GM12875 (cell line): ENCODE measurements at regions not wholly inside any gene's neighbourhood (a gene's known extent, or its start where the extent isn't known, plus 50 kb on each side); places are given as distances from the start of the nearest gene placed in this dataset.

Experiments
- H3K4me3 ChIP-seq: one replicate; pipeline ENCODE4 v1.5.1; 2011; ENCODE audit warnings: low read depth, low read length, control low read depth
- TF ChIP-seq, protein P1 (sequence below): IDR thresholded peaks from 2 replicates; pipeline ENCODE4 v1.5.1; 2011; ENCODE audit warnings: low read depth, mild to moderate bottlenecking, control low read depth, inconsistent platforms, low read length, moderate library complexity, borderline replicate concordance; ENCODE audit not compliant: insufficient read depth

- TF ChIP-seq, protein P1, sequence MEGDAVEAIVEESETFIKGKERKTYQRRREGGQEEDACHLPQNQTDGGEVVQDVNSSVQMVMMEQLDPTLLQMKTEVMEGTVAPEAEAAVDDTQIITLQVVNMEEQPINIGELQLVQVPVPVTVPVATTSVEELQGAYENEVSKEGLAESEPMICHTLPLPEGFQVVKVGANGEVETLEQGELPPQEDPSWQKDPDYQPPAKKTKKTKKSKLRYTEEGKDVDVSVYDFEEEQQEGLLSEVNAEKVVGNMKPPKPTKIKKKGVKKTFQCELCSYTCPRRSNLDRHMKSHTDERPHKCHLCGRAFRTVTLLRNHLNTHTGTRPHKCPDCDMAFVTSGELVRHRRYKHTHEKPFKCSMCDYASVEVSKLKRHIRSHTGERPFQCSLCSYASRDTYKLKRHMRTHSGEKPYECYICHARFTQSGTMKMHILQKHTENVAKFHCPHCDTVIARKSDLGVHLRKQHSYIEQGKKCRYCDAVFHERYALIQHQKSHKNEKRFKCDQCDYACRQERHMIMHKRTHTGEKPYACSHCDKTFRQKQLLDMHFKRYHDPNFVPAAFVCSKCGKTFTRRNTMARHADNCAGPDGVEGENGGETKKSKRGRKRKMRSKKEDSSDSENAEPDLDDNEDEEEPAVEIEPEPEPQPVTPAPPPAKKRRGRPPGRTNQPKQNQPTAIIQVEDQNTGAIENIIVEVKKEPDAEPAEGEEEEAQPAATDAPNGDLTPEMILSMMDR, result no peak
- no peak overlapping the region for H3K4me3 ChIP-seq
Observed at GRCh38 chr15:93683651-93684050, 547.7 kb upstream of the MCTP2 start.

DNA sequence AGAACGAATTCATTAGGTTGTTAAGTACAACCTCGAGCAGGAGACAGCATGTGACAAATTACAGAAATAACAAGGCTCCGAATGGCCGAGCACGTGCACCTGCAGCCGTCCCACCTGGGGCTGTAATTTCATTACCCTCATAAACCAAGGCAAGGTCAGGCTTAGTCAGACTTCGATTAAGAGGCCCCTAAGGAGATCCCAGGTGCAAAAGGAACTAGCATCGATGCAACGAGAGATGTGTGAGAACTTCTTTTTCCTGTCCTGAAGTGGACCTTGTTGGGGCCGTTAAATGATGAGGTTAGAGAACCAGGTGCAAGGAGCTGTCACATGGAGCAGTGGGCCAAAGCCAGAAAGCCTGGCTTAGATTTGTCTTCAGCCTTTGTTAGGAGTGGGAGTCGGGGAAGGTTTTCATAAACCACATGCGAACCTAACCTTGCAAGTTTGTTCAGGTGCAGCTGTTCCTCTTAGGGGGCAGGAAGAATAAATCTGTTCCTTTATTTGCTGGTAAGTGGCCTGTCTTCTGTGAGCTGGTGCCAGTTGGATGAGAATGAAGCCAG, 559.9 kb upstream of the MCTP2 start:
- no peak overlapping the region for H3K4me3 ChIP-seq
- TF ChIP-seq, protein P1, result no peak

DNA sequence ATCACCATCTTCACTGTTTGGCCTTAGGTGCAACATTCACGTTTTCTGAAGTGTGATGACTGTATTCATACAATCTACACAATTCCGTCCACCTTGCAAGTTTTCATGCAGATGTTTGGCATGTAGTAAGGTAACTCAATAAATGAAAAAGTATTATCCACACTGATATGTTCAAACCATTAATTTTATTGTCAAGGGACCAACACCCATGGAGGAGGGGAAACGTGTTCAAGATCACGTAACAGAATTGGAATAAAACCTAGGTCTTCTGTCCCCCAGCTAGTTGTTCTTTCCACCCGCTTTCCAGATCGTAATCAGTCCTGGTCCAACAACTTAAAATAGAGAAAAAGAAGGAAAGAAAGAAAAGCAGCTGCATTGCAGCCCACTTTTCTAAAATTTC, 560.4 kb upstream of the MCTP2 start:
- TF ChIP-seq, protein P1, result no peak

DNA sequence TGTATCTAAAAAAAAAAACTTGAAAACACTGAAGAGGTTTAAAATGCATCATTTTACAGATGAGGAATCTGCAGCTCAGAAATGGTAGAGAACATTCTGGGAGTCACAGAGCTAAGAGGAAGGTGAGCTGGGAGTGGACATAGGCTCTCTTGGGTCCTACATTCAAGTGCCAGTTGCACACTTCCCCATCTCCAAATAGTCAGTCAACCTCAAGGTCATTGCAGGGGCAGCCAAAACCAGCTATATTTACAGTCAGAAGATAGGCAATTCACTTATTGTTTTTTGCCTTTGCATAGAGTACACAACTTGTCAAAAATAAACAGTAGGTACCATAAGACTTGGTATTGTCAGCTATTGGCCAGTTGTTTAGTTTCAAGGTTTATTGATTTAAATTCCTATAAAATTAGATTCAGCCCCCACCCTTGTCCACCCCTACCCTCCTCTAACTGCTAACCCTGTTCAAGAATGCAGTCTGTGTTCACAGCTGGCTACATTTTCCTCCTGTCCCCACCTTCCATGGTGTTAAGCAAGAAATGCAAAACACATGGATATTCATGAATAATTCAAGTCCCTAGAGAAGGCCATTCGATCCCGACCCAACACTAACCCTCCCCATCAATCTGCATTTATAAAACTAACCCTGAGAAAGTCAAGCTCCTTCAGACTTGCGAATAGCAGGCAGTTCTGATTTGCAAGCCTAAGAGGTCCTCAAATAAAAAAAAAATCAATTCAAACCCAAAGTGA, 567.0 kb upstream of the MCTP2 start:
- no peak overlapping the region for H3K4me3 ChIP-seq
- TF ChIP-seq, protein P1, result no peak

More for the DNA sequence above, 560.4 kb upstream of the MCTP2 start:
- H3K4me3 ChIP-seq, result no peak overlapping the region

GRCh38 chr15:93662162-93662885, 569.0 kb upstream of the MCTP2 start:
- H3K4me3 ChIP-seq, result no peak overlapping the region

DNA sequence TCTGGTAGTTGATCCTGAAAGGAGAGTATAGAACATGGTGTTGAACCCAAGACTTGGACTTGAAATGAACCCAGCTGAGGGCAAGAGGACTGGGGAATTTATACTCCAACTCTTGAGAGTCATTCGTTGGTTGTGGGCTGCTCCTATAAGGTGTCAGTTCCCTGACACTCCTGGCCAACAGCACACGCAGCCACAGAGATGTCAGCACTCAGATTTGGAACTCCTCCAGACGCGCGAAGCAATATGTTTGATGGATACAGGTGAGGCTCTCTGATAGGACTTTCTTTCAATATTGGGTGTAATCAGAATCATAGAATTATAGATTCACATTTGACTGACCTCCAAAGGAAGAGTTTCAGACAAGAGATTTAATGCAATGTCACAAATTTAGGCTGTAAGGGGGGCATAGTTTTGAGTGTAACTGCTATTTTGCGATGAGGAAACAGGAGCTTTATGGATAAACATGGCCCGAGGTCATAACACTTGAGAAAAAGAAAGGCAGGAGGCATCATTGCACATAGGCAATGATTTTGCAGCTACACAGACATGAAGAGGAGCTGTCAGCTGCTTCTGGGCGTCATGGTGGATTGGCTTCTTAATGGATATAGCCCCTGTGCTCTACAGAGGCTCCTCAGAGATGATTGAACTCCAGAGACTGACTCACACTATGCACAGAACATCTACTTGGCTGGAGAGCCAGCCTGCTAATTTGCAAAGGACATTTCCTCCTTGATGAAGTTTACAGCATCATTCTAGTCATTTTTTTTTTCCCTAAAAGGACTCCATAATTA, 569.2 kb upstream of the RGMA start:
- no peak overlapping the region for H3K4me3 ChIP-seq
- TF ChIP-seq, protein P1, result no peak

More at GRCh38 chr15:93662162-93662885, 569.0 kb upstream of the MCTP2 start:
- TF ChIP-seq, protein P1, result no peak
